K562 (cell line): ENCODE measurements at regions not wholly inside any gene's neighbourhood (a gene's known extent, or its start where the extent isn't known, plus 50 kb on each side); places are given as distances from the start of the nearest gene placed in this dataset.

Source experiments
- ATF1 ChIP-seq, 2 experiments: fragments of 450-650 bp in 1 of 2; IDR thresholded peaks; 2 replicates each; pipeline ENCODE4 v1.6.1; 2016; ENCODE audit warnings: missing compliant biosample characterization in 1 of 2, missing genetic modification characterization in 1 of 2
- FOS ChIP-seq: IDR thresholded peaks from 3 replicates; pipeline ENCODE4 v1.6.1; 2011; ENCODE audit not compliant: insufficient read length; ENCODE audit errors: extremely low read depth
- MIER1 ChIP-seq: fragments of 450-650 bp; IDR thresholded peaks from 2 replicates; pipeline ENCODE4 v1.6.1; 2016; ENCODE audit warnings: antibody characterized with exemption, mild to moderate bottlenecking, low read depth
- PHF20 ChIP-seq: fragments of 450-650 bp; IDR thresholded peaks from 2 replicates; pipeline ENCODE4 v1.6.1; 2018; ENCODE audit not compliant: partially characterized antibody
- RBBP5 ChIP-seq: fragments of 200-600 bp; sonication (generic); IDR thresholded peaks from 2 replicates; pipeline ENCODE4 v1.6.1; 2012; ENCODE audit warnings: borderline replicate concordance, mild to moderate bottlenecking, low read length, control low read depth, inconsistent platforms; ENCODE audit not compliant: insufficient read depth, poor library complexity, severe bottlenecking
- RUNX1 ChIP-seq: sonication (generic); IDR thresholded peaks from 2 replicates; pipeline ENCODE4 v1.6.1; 2016; ENCODE audit warnings: antibody characterized with exemption, low read depth
- ZNF324 ChIP-seq: fragments of 250-450 bp; sonication (Bioruptor Pico); IDR thresholded peaks from 2 replicates; pipeline ENCODE4 v1.4.0; 2020; ENCODE audit warnings: mild to moderate bottlenecking
- TF ChIP-seq, protein P1 (sequence below), 3 experiments: IDR thresholded peaks in 2 of 3; conservative IDR thresholded peaks in 1 of 3; 2 replicates each; pipeline ENCODE4 v1.5.1; 2011 to 2012; ENCODE audit warnings: low read length in 3 of 3, mild to moderate bottlenecking in 3 of 3, control low read depth in 2 of 3, improper control_type of control experiment in 1 of 3, inconsistent platforms in 1 of 3, low read depth in 1 of 3, mixed read lengths in 1 of 3, moderate library complexity in 1 of 3; ENCODE audit not compliant: insufficient read depth in 2 of 3
- TF ChIP-seq, protein P2 (sequence below): fragments of 250-450 bp; sonication (Bioruptor Pico); IDR thresholded peaks from 2 replicates; pipeline ENCODE4 v1.5.0; 2021; ENCODE audit warnings: mild to moderate bottlenecking, borderline replicate concordance
- TF ChIP-seq, protein P3 (sequence below): fragments of 250-450 bp; sonication (Bioruptor Pico); IDR thresholded peaks from 2 replicates; pipeline ENCODE4 v1.4.0; 2020; ENCODE audit warnings: mild to moderate bottlenecking, moderate library complexity
- TF ChIP-seq, protein P4 (sequence below): fragments of 200-800 bp; sonication (Bioruptor generic); IDR thresholded peaks from 2 replicates; pipeline ENCODE4 v1.6.1; 2016; ENCODE audit warnings: missing genetic modification characterization, missing compliant biosample characterization

DNA sequence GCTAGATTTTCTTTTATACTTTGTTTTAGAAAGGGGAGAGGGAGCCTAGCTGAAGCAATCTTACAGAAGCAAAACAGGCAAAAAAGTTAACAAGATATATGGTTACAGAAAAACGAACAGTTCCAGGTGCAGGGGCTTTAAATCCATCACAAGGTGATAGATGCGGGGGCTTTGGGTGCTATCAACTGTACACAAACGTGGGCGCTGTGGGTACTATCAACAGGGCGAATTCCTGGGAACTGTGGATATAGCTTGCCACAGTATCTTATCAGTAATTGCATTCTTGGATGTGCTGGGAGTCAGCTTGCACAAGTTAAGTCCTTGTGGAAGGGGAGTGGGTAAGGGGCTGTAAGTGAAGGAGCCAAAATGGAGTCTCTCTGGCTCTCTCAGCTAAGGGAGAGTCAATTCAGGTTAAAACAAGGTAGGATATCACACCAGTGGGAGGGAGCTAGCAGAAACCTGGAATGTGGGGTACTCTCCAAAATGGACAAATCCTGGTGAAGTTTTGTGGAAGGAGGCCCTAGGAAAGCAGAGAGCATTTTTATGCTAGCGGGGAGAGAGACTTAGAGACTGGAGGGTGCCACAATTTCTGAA lies 325.8 kb upstream of the SPHKAP start:
- TF ChIP-seq PHF20 (no peak), RUNX1 (no peak), RBBP5 (no peak), MIER1 (no peak), ATF1 (CRISPR knock-in tag; IDR thresholded peaks at IDR 0.05) (no peak), ATF1 (tag; IDR thresholded peaks at IDR 0.05) (no peak), ZNF324 (no peak), FOS (no peak)
- TF ChIP-seq, protein P1, sequence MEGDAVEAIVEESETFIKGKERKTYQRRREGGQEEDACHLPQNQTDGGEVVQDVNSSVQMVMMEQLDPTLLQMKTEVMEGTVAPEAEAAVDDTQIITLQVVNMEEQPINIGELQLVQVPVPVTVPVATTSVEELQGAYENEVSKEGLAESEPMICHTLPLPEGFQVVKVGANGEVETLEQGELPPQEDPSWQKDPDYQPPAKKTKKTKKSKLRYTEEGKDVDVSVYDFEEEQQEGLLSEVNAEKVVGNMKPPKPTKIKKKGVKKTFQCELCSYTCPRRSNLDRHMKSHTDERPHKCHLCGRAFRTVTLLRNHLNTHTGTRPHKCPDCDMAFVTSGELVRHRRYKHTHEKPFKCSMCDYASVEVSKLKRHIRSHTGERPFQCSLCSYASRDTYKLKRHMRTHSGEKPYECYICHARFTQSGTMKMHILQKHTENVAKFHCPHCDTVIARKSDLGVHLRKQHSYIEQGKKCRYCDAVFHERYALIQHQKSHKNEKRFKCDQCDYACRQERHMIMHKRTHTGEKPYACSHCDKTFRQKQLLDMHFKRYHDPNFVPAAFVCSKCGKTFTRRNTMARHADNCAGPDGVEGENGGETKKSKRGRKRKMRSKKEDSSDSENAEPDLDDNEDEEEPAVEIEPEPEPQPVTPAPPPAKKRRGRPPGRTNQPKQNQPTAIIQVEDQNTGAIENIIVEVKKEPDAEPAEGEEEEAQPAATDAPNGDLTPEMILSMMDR (IDR thresholded peaks at IDR 0.05 in 2 of 3, conservative IDR thresholded peaks at IDR 0.05 in 1 of 3; ENCODE audit: insufficient read depth in 2 of 3, low read depth in 1 of 3, low read length in 3 of 3) = no peak
- TF ChIP-seq, protein P2, sequence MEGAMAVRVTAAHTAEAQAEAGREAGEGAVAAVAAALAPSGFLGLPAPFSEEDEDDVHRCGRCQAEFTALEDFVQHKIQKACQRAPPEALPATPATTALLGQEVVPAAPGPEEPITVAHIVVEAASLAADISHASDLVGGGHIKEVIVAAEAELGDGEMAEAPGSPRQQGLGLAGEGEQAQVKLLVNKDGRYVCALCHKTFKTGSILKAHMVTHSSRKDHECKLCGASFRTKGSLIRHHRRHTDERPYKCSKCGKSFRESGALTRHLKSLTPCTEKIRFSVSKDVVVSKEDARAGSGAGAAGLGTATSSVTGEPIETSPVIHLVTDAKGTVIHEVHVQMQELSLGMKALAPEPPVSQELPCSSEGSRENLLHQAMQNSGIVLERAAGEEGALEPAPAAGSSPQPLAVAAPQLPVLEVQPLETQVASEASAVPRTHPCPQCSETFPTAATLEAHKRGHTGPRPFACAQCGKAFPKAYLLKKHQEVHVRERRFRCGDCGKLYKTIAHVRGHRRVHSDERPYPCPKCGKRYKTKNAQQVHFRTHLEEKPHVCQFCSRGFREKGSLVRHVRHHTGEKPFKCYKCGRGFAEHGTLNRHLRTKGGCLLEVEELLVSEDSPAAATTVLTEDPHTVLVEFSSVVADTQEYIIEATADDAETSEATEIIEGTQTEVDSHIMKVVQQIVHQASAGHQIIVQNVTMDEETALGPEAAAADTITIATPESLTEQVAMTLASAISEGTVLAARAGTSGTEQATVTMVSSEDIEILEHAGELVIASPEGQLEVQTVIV (CRISPR knock-in tag) = no peak
- TF ChIP-seq, protein P3, sequence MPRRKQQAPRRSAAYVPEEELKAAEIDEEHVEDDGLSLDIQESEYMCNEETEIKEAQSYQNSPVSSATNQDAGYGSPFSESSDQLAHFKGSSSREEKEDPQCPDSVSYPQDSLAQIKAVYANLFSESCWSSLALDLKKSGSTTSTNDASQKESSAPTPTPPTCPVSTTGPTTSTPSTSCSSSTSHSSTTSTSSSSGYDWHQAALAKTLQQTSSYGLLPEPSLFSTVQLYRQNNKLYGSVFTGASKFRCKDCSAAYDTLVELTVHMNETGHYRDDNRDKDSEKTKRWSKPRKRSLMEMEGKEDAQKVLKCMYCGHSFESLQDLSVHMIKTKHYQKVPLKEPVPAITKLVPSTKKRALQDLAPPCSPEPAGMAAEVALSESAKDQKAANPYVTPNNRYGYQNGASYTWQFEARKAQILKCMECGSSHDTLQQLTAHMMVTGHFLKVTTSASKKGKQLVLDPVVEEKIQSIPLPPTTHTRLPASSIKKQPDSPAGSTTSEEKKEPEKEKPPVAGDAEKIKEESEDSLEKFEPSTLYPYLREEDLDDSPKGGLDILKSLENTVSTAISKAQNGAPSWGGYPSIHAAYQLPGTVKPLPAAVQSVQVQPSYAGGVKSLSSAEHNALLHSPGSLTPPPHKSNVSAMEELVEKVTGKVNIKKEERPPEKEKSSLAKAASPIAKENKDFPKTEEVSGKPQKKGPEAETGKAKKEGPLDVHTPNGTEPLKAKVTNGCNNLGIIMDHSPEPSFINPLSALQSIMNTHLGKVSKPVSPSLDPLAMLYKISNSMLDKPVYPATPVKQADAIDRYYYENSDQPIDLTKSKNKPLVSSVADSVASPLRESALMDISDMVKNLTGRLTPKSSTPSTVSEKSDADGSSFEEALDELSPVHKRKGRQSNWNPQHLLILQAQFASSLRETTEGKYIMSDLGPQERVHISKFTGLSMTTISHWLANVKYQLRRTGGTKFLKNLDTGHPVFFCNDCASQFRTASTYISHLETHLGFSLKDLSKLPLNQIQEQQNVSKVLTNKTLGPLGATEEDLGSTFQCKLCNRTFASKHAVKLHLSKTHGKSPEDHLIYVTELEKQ (CRISPR knock-in tag) = no peak
- TF ChIP-seq, protein P4, sequence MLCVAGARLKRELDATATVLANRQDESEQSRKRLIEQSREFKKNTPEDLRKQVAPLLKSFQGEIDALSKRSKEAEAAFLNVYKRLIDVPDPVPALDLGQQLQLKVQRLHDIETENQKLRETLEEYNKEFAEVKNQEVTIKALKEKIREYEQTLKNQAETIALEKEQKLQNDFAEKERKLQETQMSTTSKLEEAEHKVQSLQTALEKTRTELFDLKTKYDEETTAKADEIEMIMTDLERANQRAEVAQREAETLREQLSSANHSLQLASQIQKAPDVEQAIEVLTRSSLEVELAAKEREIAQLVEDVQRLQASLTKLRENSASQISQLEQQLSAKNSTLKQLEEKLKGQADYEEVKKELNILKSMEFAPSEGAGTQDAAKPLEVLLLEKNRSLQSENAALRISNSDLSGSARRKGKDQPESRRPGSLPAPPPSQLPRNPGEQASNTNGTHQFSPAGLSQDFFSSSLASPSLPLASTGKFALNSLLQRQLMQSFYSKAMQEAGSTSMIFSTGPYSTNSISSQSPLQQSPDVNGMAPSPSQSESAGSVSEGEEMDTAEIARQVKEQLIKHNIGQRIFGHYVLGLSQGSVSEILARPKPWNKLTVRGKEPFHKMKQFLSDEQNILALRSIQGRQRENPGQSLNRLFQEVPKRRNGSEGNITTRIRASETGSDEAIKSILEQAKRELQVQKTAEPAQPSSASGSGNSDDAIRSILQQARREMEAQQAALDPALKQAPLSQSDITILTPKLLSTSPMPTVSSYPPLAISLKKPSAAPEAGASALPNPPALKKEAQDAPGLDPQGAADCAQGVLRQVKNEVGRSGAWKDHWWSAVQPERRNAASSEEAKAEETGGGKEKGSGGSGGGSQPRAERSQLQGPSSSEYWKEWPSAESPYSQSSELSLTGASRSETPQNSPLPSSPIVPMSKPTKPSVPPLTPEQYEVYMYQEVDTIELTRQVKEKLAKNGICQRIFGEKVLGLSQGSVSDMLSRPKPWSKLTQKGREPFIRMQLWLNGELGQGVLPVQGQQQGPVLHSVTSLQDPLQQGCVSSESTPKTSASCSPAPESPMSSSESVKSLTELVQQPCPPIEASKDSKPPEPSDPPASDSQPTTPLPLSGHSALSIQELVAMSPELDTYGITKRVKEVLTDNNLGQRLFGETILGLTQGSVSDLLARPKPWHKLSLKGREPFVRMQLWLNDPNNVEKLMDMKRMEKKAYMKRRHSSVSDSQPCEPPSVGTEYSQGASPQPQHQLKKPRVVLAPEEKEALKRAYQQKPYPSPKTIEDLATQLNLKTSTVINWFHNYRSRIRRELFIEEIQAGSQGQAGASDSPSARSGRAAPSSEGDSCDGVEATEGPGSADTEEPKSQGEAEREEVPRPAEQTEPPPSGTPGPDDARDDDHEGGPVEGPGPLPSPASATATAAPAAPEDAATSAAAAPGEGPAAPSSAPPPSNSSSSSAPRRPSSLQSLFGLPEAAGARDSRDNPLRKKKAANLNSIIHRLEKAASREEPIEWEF (CRISPR knock-in tag) = no peak
